Anterior cingulate cortex (tissue), 58 donors: ENCODE measurements at regions not wholly inside any gene's neighbourhood (a gene's known extent, or its start where the extent isn't known, plus 50 kb on each side); places are given as distances from the start of the nearest gene placed in this dataset.
"Not testable (repeated sequence)": the region's sequence is repeated elsewhere in the genome, so short reads cannot be mapped to it uniquely, and the experiment has no call there.

Experiments
- DNase-seq, 58 donors: peaks; one replicate each; lab custom pipeline; 2025; lab: John Stamatoyannopoulos, UW

GRCh38 chr1:149228672-149229585, 125.6 kb upstream of the NBPF9 start:
- DNase-seq, result not testable (repeated sequence)

GRCh38 chr1:149229813-149230212, 126.5 kb upstream of the NBPF9 start:
- DNase-seq, result not testable (repeated sequence)

- not testable (repeated sequence) for DNase-seq
Measured at GRCh38 chr1:149234926-149235914, 131.9 kb upstream of the NBPF9 start.

- not testable (repeated sequence) for DNase-seq
Measured at GRCh38 chr1:149237515-149237914, 134.2 kb upstream of the NBPF9 start.

- not testable (repeated sequence) for DNase-seq
Measured at GRCh38 chr1:149239897-149240508, 136.7 kb upstream of the NBPF9 start.

- not testable (repeated sequence) for DNase-seq
Measured at GRCh38 chr1:149240530-149240929, 137.2 kb upstream of the NBPF9 start.

GRCh38 chr1:149241272-149241671, 137.9 kb upstream of the NBPF9 start:
- DNase-seq, result not testable (repeated sequence)

GRCh38 chr1:149243572-149243971, 140.2 kb upstream of the NBPF9 start:
- not testable (repeated sequence) for DNase-seq

- DNase-seq, result not testable (repeated sequence)
Measured at GRCh38 chr1:149244621-149245020, 141.3 kb upstream of the NBPF9 start.

GRCh38 chr1:149246212-149246611, 142.9 kb upstream of the NBPF9 start:
- DNase-seq, result not testable (repeated sequence)

GRCh38 chr1:149248610-149249009, 145.3 kb upstream of the NBPF9 start:
- DNase-seq, result not testable (repeated sequence)

- DNase-seq, result not testable (repeated sequence)
Measured at GRCh38 chr1:149249850-149250467, 146.6 kb upstream of the NBPF9 start.

GRCh38 chr1:149254894-149255847, 151.8 kb upstream of the NBPF9 start:
- DNase-seq, result not testable (repeated sequence)

- DNase-seq, result not testable (repeated sequence)
Measured at GRCh38 chr1:149260284-149260683, 156.9 kb upstream of the NBPF9 start.

GRCh38 chr1:149260736-149261340, 157.5 kb upstream of the NBPF9 start:
- DNase-seq, result not testable (repeated sequence)

- not testable (repeated sequence) for DNase-seq
Measured at GRCh38 chr1:149267287-149267686, 163.9 kb upstream of the NBPF9 start.

GRCh38 chr1:149269001-149269702, 165.8 kb upstream of the NBPF9 start:
- DNase-seq, result not testable (repeated sequence)

- DNase-seq, result not testable (repeated sequence)
Measured at GRCh38 chr1:149269833-149270232, 166.5 kb upstream of the NBPF9 start.
